Prostate gland (tissue), 2 donors: ENCODE measurements at regions not wholly inside any gene's neighbourhood (a gene's known extent, or its start where the extent isn't known, plus 50 kb on each side); places are given as distances from the start of the nearest gene placed in this dataset.
"Not testable (repeated sequence)": the region's sequence is repeated elsewhere in the genome, so short reads cannot be mapped to it uniquely, and the experiment has no call there.

Source experiments
- DNase-seq: peaks from one replicate; pipeline ENCODE4 v3.0.0-alpha.2; 2019; ENCODE audit warnings: low spot score
- H3K27ac ChIP-seq, 2 donors: fragments of 200-600 bp; sonication (generic); 2 replicates each; pipeline ENCODE4 v1.5.1; 2017 to 2019
- H3K27me3 ChIP-seq: fragments of 200-600 bp; sonication (generic); replicated peaks from 2 replicates; pipeline ENCODE4 v1.5.1; 2019; ENCODE audit not compliant: insufficient read depth
- H3K36me3 ChIP-seq, 2 donors: fragments of 200-600 bp; sonication (generic); 1 replicate in 1 of 2; 2 replicates in 1 of 2; pipeline versions ENCODE4 v1.5.1 to v1.8.1; 2017 to 2019
- H3K4me1 ChIP-seq: fragments of 200-600 bp; sonication (generic); replicated peaks from 2 replicates; pipeline ENCODE4 v1.5.1; 2019
- H3K4me3 ChIP-seq, 2 donors: fragments of 200-600 bp; sonication (generic); 2 replicates each; pipeline ENCODE4 v1.5.1; 2017 to 2019
- H3K9me3 ChIP-seq: fragments of 200-600 bp; sonication (generic); 2 replicates; pipeline ENCODE4 v1.5.1; 2017
- CTCF ChIP-seq, 4 experiments: fragments of 200-600 bp in 2 of 4; fragments of 450-650 bp in 2 of 4; sonication (generic) in 2 of 4; IDR thresholded peaks; 1 replicate in 3 of 4; 2 replicates in 1 of 4; pipeline ENCODE4 v1.5.1; 2016 to 2019; ENCODE audit warnings: antibody characterized with exemption in 4 of 4, mild to moderate bottlenecking in 2 of 4, moderate library complexity in 2 of 4
- POLR2A ChIP-seq: fragments of 450-650 bp; IDR thresholded peaks from one replicate; pipeline ENCODE4 v1.6.1; 2016; ENCODE audit warnings: antibody characterized with exemption, mild to moderate bottlenecking
- POLR2AphosphoS5 ChIP-seq: sonication (generic); formaldehyde crosslinking; IDR thresholded peaks from one replicate; pipeline ENCODE4 v1.6.1; 2017; ENCODE audit warnings: antibody characterized with exemption
- WGBS: methylation state at CpG from one replicate; pipeline ENCODE4 v1.1.5; 2018; 5-methylcytosine and 5-hydroxymethylcytosine counted together
- intact Hi-C: fragments of 100-400 bp; cut with DNase I; formaldehyde crosslinking; loops from one replicate; pipeline ENCODE4 v1.14.2; 2022

- TF ChIP-seq CTCF (IDR thresholded peaks at IDR 0.05): no peak
- no peak for TF ChIP-seq POLR2AphosphoS5
- TF ChIP-seq POLR2A: no peak
- intact Hi-C loops: no loop called here
- DNase-seq: no peak
- Histone ChIP-seq H3K9me3 (no peaks in the 10 kb centered on the region), H3K4me1 (no peaks in the 10 kb centered on the region), H3K4me3 (no peak overlapping the region), H3K36me3 (no peaks in the 10 kb centered on the region), H3K27ac (no peak overlapping the region), H3K27me3 (no peaks in the 10 kb centered on the region)
- 73% methylated on average over 1 of the region's 1 CpG for WGBS
Observed at GRCh38 chr14:24701062-24701461, 67.1 kb upstream of the GZMB start.

GRCh38 chr14:24700511-24700910, 66.5 kb upstream of the GZMB start:
- no peaks in the 10 kb centered on the region for H3K9me3 ChIP-seq
- no peak for DNase-seq
- 84% methylated on average over 1 of the region's 1 CpG for WGBS
- intact Hi-C loops: no loop called here
- H3K36me3 ChIP-seq: no peaks in the 10 kb centered on the region
- no peak for TF ChIP-seq POLR2A
- TF ChIP-seq CTCF (IDR thresholded peaks at IDR 0.05): no peak
- TF ChIP-seq POLR2AphosphoS5: no peak
- no peak overlapping the region for H3K27ac ChIP-seq
- no peaks in the 10 kb centered on the region for H3K4me1 ChIP-seq
- H3K4me3 ChIP-seq: no peak overlapping the region
- H3K27me3 ChIP-seq: no peaks in the 10 kb centered on the region

GRCh38 chr14:24699052-24699451, 65.1 kb upstream of the GZMB start:
- Histone ChIP-seq H3K27ac (no peak overlapping the region), H3K4me3 (no peak overlapping the region), H3K4me1 (no peaks in the 10 kb centered on the region), H3K36me3 (no peaks in the 10 kb centered on the region), H3K9me3 (no peaks in the 10 kb centered on the region), H3K27me3 (no peaks in the 10 kb centered on the region)
- intact Hi-C loops: no loop called here
- no peak for DNase-seq
- TF ChIP-seq POLR2A: no peak
- no peak for TF ChIP-seq CTCF (IDR thresholded peaks at IDR 0.05)
- no peak for TF ChIP-seq POLR2AphosphoS5

- H3K9me3 ChIP-seq, H3K27me3 ChIP-seq, H3K36me3 ChIP-seq, H3K4me1 ChIP-seq, DNase-seq, H3K4me3 ChIP-seq, intact Hi-C loops, H3K27ac ChIP-seq: not testable (repeated sequence)
- WGBS: 97% methylated on average over 1 of the region's 1 CpG
Observed at GRCh38 chr14:24696280-24696920, 62.4 kb upstream of the GZMB start.

GRCh38 chr14:24695265-24696241, 61.6 kb upstream of the GZMB start:
- H3K27ac ChIP-seq: no peak overlapping the region
- WGBS: 75% methylated on average over 8 of the region's 8 CpGs
- TF ChIP-seq POLR2A (no peak), POLR2AphosphoS5 (no peak), CTCF (IDR thresholded peaks at IDR 0.05) (no peak)
- no peaks in the 10 kb centered on the region for H3K4me1 ChIP-seq
- no peak overlapping the region for H3K4me3 ChIP-seq
- intact Hi-C loops: no loop called here
- no peaks in the 10 kb centered on the region for H3K27me3 ChIP-seq
- no peaks in the 10 kb centered on the region for H3K9me3 ChIP-seq
- no peak for DNase-seq
- H3K36me3 ChIP-seq: no peaks in the 10 kb centered on the region
